GM12865 (cell line): ENCODE measurements at regions not wholly inside any gene's neighbourhood (a gene's known extent, or its start where the extent isn't known, plus 50 kb on each side); places are given as distances from the start of the nearest gene placed in this dataset.

Experiments
- DNase-seq: peaks from one replicate; pipeline ENCODE4 v3.0.0; 2010; ENCODE audit warnings: low read depth
- H3K4me3 ChIP-seq: 2 replicates; pipeline ENCODE4 v1.5.1; 2011; ENCODE audit warnings: mild to moderate bottlenecking, low read depth, low read length, control low read depth
- CTCF ChIP-seq: IDR thresholded peaks from 2 replicates; pipeline ENCODE4 v1.5.1; 2011; ENCODE audit warnings: low read length, control low read depth, low read depth, inconsistent platforms; ENCODE audit not compliant: insufficient read depth; ENCODE audit errors: missing control alignments

DNA sequence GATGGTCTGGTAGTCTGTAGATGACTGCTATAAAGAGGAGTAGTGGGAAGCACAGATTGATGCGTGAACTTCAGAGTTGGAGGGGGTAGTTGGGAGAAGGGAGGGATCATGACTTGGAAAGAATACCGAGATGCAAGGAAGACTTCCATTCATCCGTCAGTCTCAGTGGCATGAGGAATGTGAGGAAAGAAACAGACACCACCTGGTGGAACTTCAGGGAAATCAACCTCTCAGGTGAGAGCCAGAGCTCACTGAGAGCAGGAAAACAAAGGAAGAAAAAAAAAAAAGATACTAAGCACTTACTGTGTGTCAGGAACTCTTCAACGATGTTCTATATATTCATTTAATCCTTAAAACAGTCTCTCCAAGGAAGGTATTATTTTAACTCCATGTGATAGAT is 172.4 kb downstream of the OXSM start:
- DNase-seq: no peak
- H3K4me3 ChIP-seq: no peak overlapping the region
- no peak for TF ChIP-seq CTCF

- no peak for DNase-seq
- TF ChIP-seq CTCF: no peak
Measured at GRCh38 chr3:25964141-25964540, 174.3 kb downstream of the OXSM start.

DNA sequence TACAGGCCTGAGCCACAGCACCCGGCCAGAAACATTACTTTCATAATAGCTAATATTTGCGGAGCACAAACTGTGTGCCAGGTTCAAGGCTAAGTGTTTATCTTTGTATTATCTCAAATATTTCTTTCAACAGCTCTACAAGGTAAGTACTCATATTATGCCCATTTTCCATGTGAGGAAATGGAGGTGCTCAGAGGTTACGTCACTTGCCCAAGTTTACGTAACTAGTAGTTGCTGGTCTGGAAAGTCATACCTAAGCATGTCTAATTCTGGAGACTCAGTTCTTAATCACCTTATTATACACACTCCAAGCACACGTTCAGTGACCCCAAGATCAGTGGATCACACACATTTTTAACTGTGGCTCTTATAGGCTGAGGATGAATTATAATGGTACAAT is 177.5 kb downstream of the OXSM start:
- no peak for TF ChIP-seq CTCF
- no peak overlapping the region for H3K4me3 ChIP-seq
- DNase-seq: no peak

More at GRCh38 chr3:25964141-25964540, 174.3 kb downstream of the OXSM start:
- no peak overlapping the region for H3K4me3 ChIP-seq

- TF ChIP-seq CTCF: no peak
- H3K4me3 ChIP-seq: no peak overlapping the region
- DNase-seq: no peak
Measured at GRCh38 chr3:25971736-25972135, 181.8 kb downstream of the OXSM start.

GRCh38 chr3:25973122-25973521 is 183.2 kb downstream of the OXSM start:
- no peak for TF ChIP-seq CTCF
- H3K4me3 ChIP-seq: no peak overlapping the region
- DNase-seq: no peak

DNA sequence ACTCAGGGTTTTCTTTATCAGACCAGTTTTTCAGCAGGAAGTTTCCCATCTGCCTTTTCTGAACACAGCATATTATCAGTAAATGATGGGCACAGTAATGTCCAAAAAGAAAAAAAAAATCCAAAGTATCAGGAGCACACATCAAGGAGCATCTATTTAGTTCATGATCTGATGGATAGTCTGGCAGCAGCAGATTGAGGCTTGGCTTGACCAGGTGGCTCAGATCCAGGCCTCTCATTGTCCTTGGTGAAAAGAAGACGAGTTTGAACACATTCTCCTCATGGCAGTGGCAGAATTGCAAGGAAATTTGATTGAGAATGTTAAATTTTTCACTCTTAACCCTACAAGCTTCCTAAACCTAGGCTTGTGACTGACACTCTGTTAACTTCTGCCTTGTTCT is 192.9 kb downstream of the OXSM start:
- H3K4me3 ChIP-seq: no peak overlapping the region
- DNase-seq: no peak
- TF ChIP-seq CTCF: no peak

- no peak for TF ChIP-seq CTCF
- no peak overlapping the region for H3K4me3 ChIP-seq
- DNase-seq: no peak
Measured at GRCh38 chr3:25985621-25986020, 195.7 kb downstream of the OXSM start.
